Neural cell (in vitro differentiated cells): ENCODE measurements at regions not wholly inside any gene's neighbourhood (a gene's known extent, or its start where the extent isn't known, plus 50 kb on each side); places are given as distances from the start of the nearest gene placed in this dataset.

ENCODE experiments used
- H2AFZ ChIP-seq: fragments of 200-600, 300-800 bp; sonication (generic), shearing (Covaris generic); 2 replicates; pipeline ENCODE4 v1.6.0; 2014; ENCODE audit warnings: low read depth, mild to moderate bottlenecking, antibody characterized with exemption, low read length, moderate library complexity
- H3F3A ChIP-seq: fragments of 200-600 bp; shearing (Covaris generic); 2 replicates; pipeline ENCODE4 v1.6.1; 2016; ENCODE audit warnings: mild to moderate bottlenecking, moderate library complexity, mixed read lengths, antibody characterized with exemption, low read length; ENCODE audit not compliant: insufficient read depth, poor library complexity, severe bottlenecking
- H3K27ac ChIP-seq: fragments of 200-600, 300-800 bp; sonication (generic), shearing (Covaris generic); 2 replicates; pipeline ENCODE4 v1.5.1; 2014; ENCODE audit warnings: mild to moderate bottlenecking, low read length, moderate library complexity
- H3K27me3 ChIP-seq: fragments of 300-800, 200-600 bp; sonication (generic), shearing (Covaris generic); 2 replicates; pipeline ENCODE4 v1.6.0; 2014; ENCODE audit warnings: mild to moderate bottlenecking, low read depth, low read length, moderate library complexity; ENCODE audit not compliant: insufficient read depth
- H3K36me3 ChIP-seq: fragments of 300-800, 200-600 bp; sonication (generic), shearing (Covaris generic); 2 replicates; pipeline ENCODE4 v1.5.1; 2014; ENCODE audit warnings: mild to moderate bottlenecking, antibody characterized with exemption, low read length, moderate library complexity; ENCODE audit not compliant: insufficient read depth
- H3K4me2 ChIP-seq: fragments of 300-800, 200-600 bp; sonication (generic), shearing (Covaris generic); 2 replicates; pipeline ENCODE4 v1.6.0; 2014; ENCODE audit warnings: mild to moderate bottlenecking, low read length
- H3K4me3 ChIP-seq: fragments of 300-800, 200-600 bp; sonication (generic), shearing (Covaris generic); 2 replicates; pipeline ENCODE4 v1.5.1; 2014; ENCODE audit warnings: mild to moderate bottlenecking, low read length, moderate library complexity
- H3K79me2 ChIP-seq: fragments of 200-600 bp; shearing (Covaris generic); replicated peaks from 2 replicates; pipeline ENCODE4 v1.6.0; 2014; ENCODE audit warnings: mild to moderate bottlenecking, low read length, moderate library complexity; ENCODE audit not compliant: insufficient read depth
- H3K9ac ChIP-seq: fragments of 300-800, 200-600 bp; sonication (generic), shearing (Covaris generic); 2 replicates; pipeline ENCODE4 v1.6.1; 2016; ENCODE audit warnings: mild to moderate bottlenecking, low read length, mixed read lengths
- H3K9me2 ChIP-seq: fragments of 200-600 bp; shearing (Covaris generic); 2 replicates; pipeline ENCODE4 v1.6.1; 2016; ENCODE audit warnings: mild to moderate bottlenecking, low read length, mixed read lengths; ENCODE audit not compliant: insufficient read depth
- H3K9me3 ChIP-seq: fragments of 200-600, 300-800 bp; sonication (generic), shearing (Covaris generic); 2 replicates; pipeline ENCODE4 v1.6.1; 2016; ENCODE audit warnings: mild to moderate bottlenecking, mixed run types, low read length, moderate library complexity, mixed read lengths
- H4K20me1 ChIP-seq: fragments of 200-600 bp; shearing (Covaris generic); 2 replicates; pipeline ENCODE4 v1.6.1; 2016; ENCODE audit warnings: mild to moderate bottlenecking, mixed run types; ENCODE audit not compliant: insufficient read depth
- EP300 ChIP-seq: fragments of 450-650 bp; conservative IDR thresholded peaks from 2 replicates; pipeline ENCODE4 v1.6.1; 2014; ENCODE audit warnings: antibody characterized with exemption, mild to moderate bottlenecking, moderate library complexity; ENCODE audit not compliant: poor library complexity, severe bottlenecking
- EZH2 ChIP-seq: fragments of 200-600, 300-800 bp; shearing (Covaris generic), sonication (generic); IDR thresholded peaks from 2 replicates; pipeline ENCODE4 v1.6.1; 2014; ENCODE audit warnings: antibody characterized with exemption, low read length, borderline replicate concordance, mild to moderate bottlenecking; ENCODE audit not compliant: insufficient read depth, poor library complexity, severe bottlenecking
- MXI1 ChIP-seq: fragments of 450-650 bp; conservative IDR thresholded peaks from 2 replicates; pipeline ENCODE4 v1.6.1; 2014; ENCODE audit warnings: antibody characterized with exemption, mild to moderate bottlenecking; ENCODE audit not compliant: poor library complexity, severe bottlenecking
- POLR2AphosphoS5 ChIP-seq: IDR thresholded peaks from 2 replicates; pipeline ENCODE4 v1.6.1; 2012
- RAD21 ChIP-seq: fragments of 450-650 bp; conservative IDR thresholded peaks from 2 replicates; pipeline ENCODE4 v1.6.1; 2014; ENCODE audit warnings: antibody characterized with exemption, mild to moderate bottlenecking, moderate library complexity
- SMC3 ChIP-seq: fragments of 450-650 bp; conservative IDR thresholded peaks from 2 replicates; pipeline ENCODE4 v1.6.1; 2014; ENCODE audit warnings: antibody characterized with exemption, mild to moderate bottlenecking, moderate library complexity; ENCODE audit not compliant: poor library complexity
- TAF1 ChIP-seq: IDR thresholded peaks from 2 replicates; pipeline ENCODE4 v1.6.1; 2012; ENCODE audit warnings: low read depth
- TF ChIP-seq, protein P1 (sequence below): IDR thresholded peaks from 2 replicates; pipeline ENCODE4 v1.6.1; 2012; ENCODE audit warnings: borderline replicate concordance
- TF ChIP-seq, protein P2 (sequence below): fragments of 450-650 bp; IDR thresholded peaks from 2 replicates; pipeline ENCODE4 v1.5.1; 2014; ENCODE audit warnings: antibody characterized with exemption, mild to moderate bottlenecking, moderate library complexity; ENCODE audit not compliant: poor library complexity, severe bottlenecking

DNA sequence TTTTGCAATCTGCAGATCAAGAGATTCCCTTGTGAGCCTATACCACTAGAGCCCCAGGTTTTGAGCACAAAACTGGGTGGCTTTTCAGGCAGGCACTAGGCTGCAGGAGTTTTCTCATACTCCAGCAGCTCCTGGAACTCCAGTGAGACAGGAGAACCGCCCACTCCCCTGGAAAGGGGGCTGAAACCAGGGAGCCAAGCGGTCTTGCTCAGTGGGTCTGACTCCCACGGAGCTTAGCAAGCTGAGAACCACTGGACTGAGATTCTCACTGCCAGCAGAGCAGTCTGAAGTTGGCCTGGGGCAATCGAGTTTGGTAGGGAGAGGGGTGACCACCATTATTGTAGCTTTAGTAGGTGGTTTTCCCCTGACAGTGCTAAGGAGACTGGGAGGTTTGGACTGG lies 313.8 kb upstream of the TEX13C start:
- no peak for TF ChIP-seq POLR2AphosphoS5
- TF ChIP-seq SMC3, result no peak
- TF ChIP-seq TAF1, result no peak
- TF ChIP-seq, protein P1, sequence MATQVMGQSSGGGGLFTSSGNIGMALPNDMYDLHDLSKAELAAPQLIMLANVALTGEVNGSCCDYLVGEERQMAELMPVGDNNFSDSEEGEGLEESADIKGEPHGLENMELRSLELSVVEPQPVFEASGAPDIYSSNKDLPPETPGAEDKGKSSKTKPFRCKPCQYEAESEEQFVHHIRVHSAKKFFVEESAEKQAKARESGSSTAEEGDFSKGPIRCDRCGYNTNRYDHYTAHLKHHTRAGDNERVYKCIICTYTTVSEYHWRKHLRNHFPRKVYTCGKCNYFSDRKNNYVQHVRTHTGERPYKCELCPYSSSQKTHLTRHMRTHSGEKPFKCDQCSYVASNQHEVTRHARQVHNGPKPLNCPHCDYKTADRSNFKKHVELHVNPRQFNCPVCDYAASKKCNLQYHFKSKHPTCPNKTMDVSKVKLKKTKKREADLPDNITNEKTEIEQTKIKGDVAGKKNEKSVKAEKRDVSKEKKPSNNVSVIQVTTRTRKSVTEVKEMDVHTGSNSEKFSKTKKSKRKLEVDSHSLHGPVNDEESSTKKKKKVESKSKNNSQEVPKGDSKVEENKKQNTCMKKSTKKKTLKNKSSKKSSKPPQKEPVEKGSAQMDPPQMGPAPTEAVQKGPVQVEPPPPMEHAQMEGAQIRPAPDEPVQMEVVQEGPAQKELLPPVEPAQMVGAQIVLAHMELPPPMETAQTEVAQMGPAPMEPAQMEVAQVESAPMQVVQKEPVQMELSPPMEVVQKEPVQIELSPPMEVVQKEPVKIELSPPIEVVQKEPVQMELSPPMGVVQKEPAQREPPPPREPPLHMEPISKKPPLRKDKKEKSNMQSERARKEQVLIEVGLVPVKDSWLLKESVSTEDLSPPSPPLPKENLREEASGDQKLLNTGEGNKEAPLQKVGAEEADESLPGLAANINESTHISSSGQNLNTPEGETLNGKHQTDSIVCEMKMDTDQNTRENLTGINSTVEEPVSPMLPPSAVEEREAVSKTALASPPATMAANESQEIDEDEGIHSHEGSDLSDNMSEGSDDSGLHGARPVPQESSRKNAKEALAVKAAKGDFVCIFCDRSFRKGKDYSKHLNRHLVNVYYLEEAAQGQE, result no peak
- no peaks in the 10 kb centered on the region for H3K27me3 ChIP-seq
- H3F3A ChIP-seq, result no peaks in the 10 kb centered on the region
- no peaks in the 10 kb centered on the region for H3K9me2 ChIP-seq
- no peak overlapping the region for H2AFZ ChIP-seq
- H3K9ac ChIP-seq, result no peak overlapping the region
- H3K4me3 ChIP-seq, result no peak overlapping the region
- H3K36me3 ChIP-seq, result no peaks in the 10 kb centered on the region
- no peak overlapping the region for H3K27ac ChIP-seq
- no peaks in the 10 kb centered on the region for H3K9me3 ChIP-seq
- no peaks in the 10 kb centered on the region for H3K79me2 ChIP-seq
- no peaks in the 10 kb centered on the region for H4K20me1 ChIP-seq
- H3K4me2 ChIP-seq, result no peak overlapping the region

DNA sequence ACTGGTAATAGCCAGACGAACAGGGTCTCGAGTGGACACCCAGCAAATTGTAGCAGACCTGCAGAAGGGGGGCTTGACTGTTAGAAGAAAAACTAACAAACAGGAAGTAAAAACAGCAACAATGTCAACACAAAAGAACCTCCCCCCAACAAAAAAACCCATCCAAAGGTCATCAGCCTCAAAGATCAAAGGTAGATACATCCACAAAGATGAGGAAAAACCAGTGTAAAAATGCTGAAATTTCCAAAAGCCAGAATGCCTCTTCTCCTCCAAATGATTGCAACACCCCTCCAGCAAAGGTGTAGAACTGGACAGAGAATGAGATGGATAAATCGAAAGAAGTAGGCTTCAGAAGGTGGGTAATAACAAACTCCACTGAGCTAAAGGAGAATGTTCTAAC lies 313.0 kb upstream of the TEX13C start:
- TF ChIP-seq, protein P2, sequence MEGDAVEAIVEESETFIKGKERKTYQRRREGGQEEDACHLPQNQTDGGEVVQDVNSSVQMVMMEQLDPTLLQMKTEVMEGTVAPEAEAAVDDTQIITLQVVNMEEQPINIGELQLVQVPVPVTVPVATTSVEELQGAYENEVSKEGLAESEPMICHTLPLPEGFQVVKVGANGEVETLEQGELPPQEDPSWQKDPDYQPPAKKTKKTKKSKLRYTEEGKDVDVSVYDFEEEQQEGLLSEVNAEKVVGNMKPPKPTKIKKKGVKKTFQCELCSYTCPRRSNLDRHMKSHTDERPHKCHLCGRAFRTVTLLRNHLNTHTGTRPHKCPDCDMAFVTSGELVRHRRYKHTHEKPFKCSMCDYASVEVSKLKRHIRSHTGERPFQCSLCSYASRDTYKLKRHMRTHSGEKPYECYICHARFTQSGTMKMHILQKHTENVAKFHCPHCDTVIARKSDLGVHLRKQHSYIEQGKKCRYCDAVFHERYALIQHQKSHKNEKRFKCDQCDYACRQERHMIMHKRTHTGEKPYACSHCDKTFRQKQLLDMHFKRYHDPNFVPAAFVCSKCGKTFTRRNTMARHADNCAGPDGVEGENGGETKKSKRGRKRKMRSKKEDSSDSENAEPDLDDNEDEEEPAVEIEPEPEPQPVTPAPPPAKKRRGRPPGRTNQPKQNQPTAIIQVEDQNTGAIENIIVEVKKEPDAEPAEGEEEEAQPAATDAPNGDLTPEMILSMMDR, result no peak
- no peak for TF ChIP-seq EZH2
- H3K27me3 ChIP-seq, result no peaks in the 10 kb centered on the region
- H3K9ac ChIP-seq, result no peak overlapping the region
- H3K9me2 ChIP-seq, result no peaks in the 10 kb centered on the region
- no peaks in the 10 kb centered on the region for H3K79me2 ChIP-seq
- H3K36me3 ChIP-seq, result no peaks in the 10 kb centered on the region
- no peak overlapping the region for H2AFZ ChIP-seq
- no peaks in the 10 kb centered on the region for H4K20me1 ChIP-seq
- H3K4me2 ChIP-seq, result no peak overlapping the region
- no peaks in the 10 kb centered on the region for H3K9me3 ChIP-seq
- no peaks in the 10 kb centered on the region for H3F3A ChIP-seq
- no peak overlapping the region for H3K4me3 ChIP-seq
- no peak overlapping the region for H3K27ac ChIP-seq

DNA sequence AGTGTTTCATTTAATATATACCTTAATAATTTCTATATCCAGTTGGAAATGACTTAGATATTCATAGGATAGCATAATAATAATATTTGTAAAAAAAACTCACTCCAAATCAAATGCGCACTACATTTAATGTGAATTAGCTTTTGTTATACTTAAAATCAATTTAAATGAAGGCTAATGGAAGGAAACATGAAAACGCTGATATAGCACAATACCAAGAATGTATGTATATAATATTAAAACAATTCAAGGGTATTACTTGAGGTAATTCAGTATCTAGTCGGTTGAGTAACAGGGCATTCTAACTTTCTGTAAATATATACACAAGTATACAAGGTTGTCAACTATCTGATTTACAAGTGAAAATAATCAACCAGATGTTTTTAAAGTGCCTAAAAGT lies 307.1 kb upstream of the TEX13C start:
- Histone ChIP-seq H2AFZ (no peak overlapping the region), H3K36me3 (no peaks in the 10 kb centered on the region), H3K9ac (no peak overlapping the region), H3F3A (no peaks in the 10 kb centered on the region), H3K27ac (no peak overlapping the region), H3K4me3 (no peak overlapping the region), H3K9me2 (no peaks in the 10 kb centered on the region), H3K4me2 (no peak overlapping the region), H4K20me1 (no peaks in the 10 kb centered on the region), H3K27me3 (no peaks in the 10 kb centered on the region), H3K79me2 (no peaks in the 10 kb centered on the region), H3K9me3 (no peaks in the 10 kb centered on the region)
- TF ChIP-seq SMC3 (no peak), MXI1 (no peak), RAD21 (no peak), POLR2AphosphoS5 (no peak), EP300 (no peak), TAF1 (no peak), EZH2 (no peak)
- TF ChIP-seq, protein P1, result no peak
- TF ChIP-seq, protein P2, result no peak
